COLO668 (cell line): ENCODE measurements at regions not wholly inside any gene's neighbourhood (a gene's known extent, or its start where the extent isn't known, plus 50 kb on each side); places are given as distances from the start of the nearest gene placed in this dataset.
"Not testable (repeated sequence)": the region's sequence is repeated elsewhere in the genome, so short reads cannot be mapped to it uniquely, and the experiment has no call there.

Source experiments
- DNase-seq: peaks from one replicate; lab custom pipeline; 2025; ENCODE audit not compliant: unreplicated experiment; lab: John Stamatoyannopoulos, UW

- no peak for DNase-seq
Observed at GRCh38 chr17:68705714-68706076, 104.5 kb upstream of the FAM20A start.

GRCh38 chr17:68704871-68705713 is 103.9 kb upstream of the FAM20A start:
- DNase-seq: no peak

GRCh38 chr17:68701046-68701445 is 99.9 kb upstream of the FAM20A start:
- DNase-seq: no peak

GRCh38 chr17:68700421-68700820 is 99.3 kb upstream of the FAM20A start:
- no peak for DNase-seq

- DNase-seq: no peak
Observed at GRCh38 chr17:68699936-68700335, 98.8 kb upstream of the FAM20A start.

- no peak for DNase-seq
Observed at GRCh38 chr17:68698746-68699145, 97.6 kb upstream of the FAM20A start.

GRCh38 chr17:68697850-68698361 is 96.7 kb upstream of the FAM20A start:
- DNase-seq: no peak

GRCh38 chr17:68695659-68696058 is 94.5 kb upstream of the FAM20A start:
- no peak for DNase-seq

GRCh38 chr17:68694791-68695485 is 93.8 kb upstream of the FAM20A start:
- DNase-seq: no peak

GRCh38 chr17:68693896-68694295 is 92.7 kb upstream of the FAM20A start:
- no peak for DNase-seq

- DNase-seq: no peak
Observed at GRCh38 chr17:68693466-68693865, 92.3 kb upstream of the FAM20A start.

GRCh38 chr17:68686108-68686988 is 85.2 kb upstream of the FAM20A start:
- DNase-seq: no peak

- DNase-seq: no peak
Observed at GRCh38 chr17:68684949-68685357, 83.8 kb upstream of the FAM20A start.

- DNase-seq: peak; percentile 0
Observed at GRCh38 chr17:68682903-68683302, 81.7 kb upstream of the FAM20A start.

- DNase-seq: no peak
Observed at GRCh38 chr17:68679882-68680281, 78.7 kb upstream of the FAM20A start.

- DNase-seq: no peak
Observed at GRCh38 chr17:68676856-68677255, 75.7 kb upstream of the FAM20A start.

- DNase-seq: no peak
Observed at GRCh38 chr17:68675723-68676122, 74.6 kb upstream of the FAM20A start.

GRCh38 chr17:68674029-68674925 is 73.1 kb upstream of the FAM20A start:
- DNase-seq: no peak

- no peak for DNase-seq
Observed at GRCh38 chr17:68670967-68671693, 70.0 kb upstream of the FAM20A start.

- not testable (repeated sequence) for DNase-seq
Observed at GRCh38 chr17:68666438-68666837, 65.3 kb upstream of the FAM20A start.
